ENCODE measurements at regions not wholly inside any gene's neighbourhood (a gene's known extent, or its start where the extent isn't known, plus 50 kb on each side); places are given as distances from the start of the nearest gene placed in this dataset.

- no peak for TF ChIP-seq CTCF (conservative IDR thresholded peaks at IDR 0.05; ENCODE audit: low read length)
- TF ChIP-seq EZH2phosphoT487 (IDR thresholded peaks at IDR 0.05; ENCODE audit: borderline replicate concordance, low read depth, low read length) = no peak
Measured at GRCh38 chr6:159601211-159601610, 91.8 kb downstream of the SOD2 start.

Data from OCI-LY7 (cell line).